ENCODE measurements at regions not wholly inside any gene's neighbourhood (a gene's known extent, or its start where the extent isn't known, plus 50 kb on each side); places are given as distances from the start of the nearest gene placed in this dataset.

GRCh38 chr19:30923621-30924020, 425.6 kb downstream of the TSHZ3 start:
- Histone ChIP-seq H3K27ac (ENCODE audit: low read depth, low read length) (no peak overlapping the region), H3K79me2 (ENCODE audit: insufficient read depth, low read length) (no peaks in the 10 kb centered on the region), H3K27me3 (ENCODE audit: insufficient read depth, low read length) (no peaks in the 10 kb centered on the region), H2AFZ (ENCODE audit: low read length) (no peak overlapping the region), H3K4me3 (ENCODE audit: insufficient read depth, low read length) (no peak overlapping the region), H4K20me1 (ENCODE audit: insufficient read depth, low read length) (no peaks in the 10 kb centered on the region), H3K4me1 (ENCODE audit: insufficient read depth, low read length) (no peaks in the 10 kb centered on the region), H3K4me2 (ENCODE audit: insufficient read depth, low read length) (no peak overlapping the region), H3K9me3 (ENCODE audit: low read depth, low read length) (no peaks in the 10 kb centered on the region), H3K36me3 (ENCODE audit: insufficient read depth, low read length) (no peaks in the 10 kb centered on the region)
- no peak for TF ChIP-seq CTCF (IDR thresholded peaks at IDR 0.05; ENCODE audit: extremely low read depth, low read depth, low read length)
- no peak for DNase-seq (ENCODE audit: insufficient read length, low spot score, missing footprints)

GRCh38 chr19:30923096-30923495, 426.1 kb downstream of the TSHZ3 start:
- Histone ChIP-seq H3K4me2 (ENCODE audit: insufficient read depth, low read length) (no peak overlapping the region), H3K4me3 (ENCODE audit: insufficient read depth, low read length) (no peak overlapping the region), H4K20me1 (ENCODE audit: insufficient read depth, low read length) (no peaks in the 10 kb centered on the region), H3K36me3 (ENCODE audit: insufficient read depth, low read length) (no peaks in the 10 kb centered on the region), H3K27ac (ENCODE audit: low read depth, low read length) (no peak overlapping the region), H3K4me1 (ENCODE audit: insufficient read depth, low read length) (no peaks in the 10 kb centered on the region), H3K79me2 (ENCODE audit: insufficient read depth, low read length) (no peaks in the 10 kb centered on the region), H2AFZ (ENCODE audit: low read length) (no peak overlapping the region), H3K27me3 (ENCODE audit: insufficient read depth, low read length) (no peaks in the 10 kb centered on the region), H3K9me3 (ENCODE audit: low read depth, low read length) (no peaks in the 10 kb centered on the region)
- DNase-seq (ENCODE audit: insufficient read length, low spot score, missing footprints) = no peak
- no peak for TF ChIP-seq CTCF (IDR thresholded peaks at IDR 0.05; ENCODE audit: extremely low read depth, low read depth, low read length)

- TF ChIP-seq CTCF (IDR thresholded peaks at IDR 0.05; ENCODE audit: extremely low read depth, low read depth, low read length) = no peak
- DNase-seq (ENCODE audit: insufficient read length, low spot score, missing footprints) = no peak
- Histone ChIP-seq H3K79me2 (ENCODE audit: insufficient read depth, low read length) (no peaks in the 10 kb centered on the region), H3K4me3 (ENCODE audit: insufficient read depth, low read length) (no peak overlapping the region), H3K4me1 (ENCODE audit: insufficient read depth, low read length) (no peaks in the 10 kb centered on the region), H3K27ac (ENCODE audit: low read depth, low read length) (no peak overlapping the region), H4K20me1 (ENCODE audit: insufficient read depth, low read length) (no peaks in the 10 kb centered on the region), H3K9me3 (ENCODE audit: low read depth, low read length) (no peaks in the 10 kb centered on the region), H3K36me3 (ENCODE audit: insufficient read depth, low read length) (no peaks in the 10 kb centered on the region), H3K27me3 (ENCODE audit: insufficient read depth, low read length) (no peaks in the 10 kb centered on the region), H3K4me2 (ENCODE audit: insufficient read depth, low read length) (no peak overlapping the region), H2AFZ (ENCODE audit: low read length) (no peak overlapping the region)
These were observed 429.0 kb downstream of the TSHZ3 start for GRCh38 chr19:30920222-30920621.

GRCh38 chr19:30919737-30920136, 429.5 kb downstream of the TSHZ3 start:
- DNase-seq (ENCODE audit: insufficient read length, low spot score, missing footprints) = no peak
- Histone ChIP-seq H3K9me3 (ENCODE audit: low read depth, low read length) (no peaks in the 10 kb centered on the region), H3K4me1 (ENCODE audit: insufficient read depth, low read length) (no peaks in the 10 kb centered on the region), H3K27me3 (ENCODE audit: insufficient read depth, low read length) (no peaks in the 10 kb centered on the region), H3K79me2 (ENCODE audit: insufficient read depth, low read length) (no peaks in the 10 kb centered on the region), H3K27ac (ENCODE audit: low read depth, low read length) (no peak overlapping the region), H3K4me2 (ENCODE audit: insufficient read depth, low read length) (no peak overlapping the region), H2AFZ (ENCODE audit: low read length) (no peak overlapping the region), H3K4me3 (ENCODE audit: insufficient read depth, low read length) (no peak overlapping the region), H3K36me3 (ENCODE audit: insufficient read depth, low read length) (no peaks in the 10 kb centered on the region), H4K20me1 (ENCODE audit: insufficient read depth, low read length) (no peaks in the 10 kb centered on the region)
- TF ChIP-seq CTCF (IDR thresholded peaks at IDR 0.05; ENCODE audit: extremely low read depth, low read depth, low read length) = no peak
